Subcutaneous abdominal adipose tissue (tissue), 5 donors: ENCODE measurements at regions not wholly inside any gene's neighbourhood (a gene's known extent, or its start where the extent isn't known, plus 50 kb on each side); places are given as distances from the start of the nearest gene placed in this dataset.
"Not testable (repeated sequence)": the region's sequence is repeated elsewhere in the genome, so short reads cannot be mapped to it uniquely, and the experiment has no call there.

Source experiments
- H3K27ac ChIP-seq: one replicate; pipeline ENCODE4 v1.7.0; 2013; ENCODE audit warnings: low read depth, mild to moderate bottlenecking, inconsistent platforms, low read length, moderate library complexity
- H3K27me3 ChIP-seq, 5 donors: one replicate each; pipeline ENCODE4 v1.7.0; 2013; ENCODE audit warnings: low read length in 5 of 5, inconsistent platforms in 1 of 5; ENCODE audit not compliant: control insufficient read depth in 5 of 5, insufficient read depth in 4 of 5
- H3K36me3 ChIP-seq, 5 donors: one replicate each; pipeline ENCODE4 v1.7.0; 2013; ENCODE audit warnings: low read length in 5 of 5; ENCODE audit not compliant: control insufficient read depth in 5 of 5, insufficient read depth in 5 of 5
- H3K4me1 ChIP-seq, 5 donors: one replicate each; pipeline ENCODE4 v1.7.0; 2013; ENCODE audit warnings: low read length in 5 of 5, mild to moderate bottlenecking in 3 of 5, moderate library complexity in 1 of 5; ENCODE audit not compliant: control insufficient read depth in 5 of 5, insufficient read depth in 5 of 5
- H3K4me3 ChIP-seq, 5 donors: one replicate each; pipeline ENCODE4 v1.7.0; 2013; ENCODE audit warnings: low read length in 5 of 5, low read depth in 1 of 5
- H3K9ac ChIP-seq, 5 donors: one replicate each; pipeline ENCODE4 v1.7.0; 2013; ENCODE audit warnings: low read length in 5 of 5, mild to moderate bottlenecking in 4 of 5, moderate library complexity in 3 of 5
- H3K9me3 ChIP-seq, 5 donors: one replicate each; pipeline ENCODE4 v1.7.0; 2013; ENCODE audit warnings: low read length in 5 of 5; ENCODE audit not compliant: control insufficient read depth in 5 of 5
- donor health status: healthy.
- donor health status: healthy.
- donor health status: healthy.
- donor health status: healthy.
- donor health status: healthy.

- H3K9me3 ChIP-seq, H3K36me3 ChIP-seq, H3K4me1 ChIP-seq, H3K27ac ChIP-seq, H3K27me3 ChIP-seq, H3K4me3 ChIP-seq, H3K9ac ChIP-seq: not testable (repeated sequence)
Observed at GRCh38 chr20:48514577-48514976, 313.2 kb downstream of the PREX1 start.

DNA sequence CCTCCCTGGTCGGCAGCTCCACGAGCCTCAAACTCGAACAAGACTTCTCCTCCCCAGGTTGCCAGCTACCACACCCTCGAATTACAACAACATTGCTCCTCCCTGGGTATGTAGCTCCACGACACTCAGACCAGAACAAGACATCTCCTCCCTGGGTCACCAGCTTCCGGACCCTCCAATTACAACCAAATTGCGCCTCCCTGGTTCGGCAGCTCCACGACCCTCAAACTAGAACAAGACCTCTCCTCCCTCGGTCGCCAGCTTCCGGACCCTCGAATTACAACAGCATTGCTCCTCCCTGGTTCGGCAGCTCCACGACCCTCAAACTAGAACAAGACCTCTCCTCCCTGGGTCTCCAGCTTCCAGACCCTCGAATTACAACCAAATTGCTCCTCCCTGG is 315.3 kb downstream of the PREX1 start:
- not testable (repeated sequence) for H3K27me3 ChIP-seq, H3K9me3 ChIP-seq, H3K4me1 ChIP-seq, H3K4me3 ChIP-seq, H3K36me3 ChIP-seq, H3K9ac ChIP-seq, H3K27ac ChIP-seq

GRCh38 chr20:48505066-48505465 is 322.7 kb downstream of the PREX1 start:
- not testable (repeated sequence) for H3K9me3 ChIP-seq, H3K4me1 ChIP-seq, H3K4me3 ChIP-seq, H3K27ac ChIP-seq, H3K36me3 ChIP-seq, H3K9ac ChIP-seq, H3K27me3 ChIP-seq

DNA sequence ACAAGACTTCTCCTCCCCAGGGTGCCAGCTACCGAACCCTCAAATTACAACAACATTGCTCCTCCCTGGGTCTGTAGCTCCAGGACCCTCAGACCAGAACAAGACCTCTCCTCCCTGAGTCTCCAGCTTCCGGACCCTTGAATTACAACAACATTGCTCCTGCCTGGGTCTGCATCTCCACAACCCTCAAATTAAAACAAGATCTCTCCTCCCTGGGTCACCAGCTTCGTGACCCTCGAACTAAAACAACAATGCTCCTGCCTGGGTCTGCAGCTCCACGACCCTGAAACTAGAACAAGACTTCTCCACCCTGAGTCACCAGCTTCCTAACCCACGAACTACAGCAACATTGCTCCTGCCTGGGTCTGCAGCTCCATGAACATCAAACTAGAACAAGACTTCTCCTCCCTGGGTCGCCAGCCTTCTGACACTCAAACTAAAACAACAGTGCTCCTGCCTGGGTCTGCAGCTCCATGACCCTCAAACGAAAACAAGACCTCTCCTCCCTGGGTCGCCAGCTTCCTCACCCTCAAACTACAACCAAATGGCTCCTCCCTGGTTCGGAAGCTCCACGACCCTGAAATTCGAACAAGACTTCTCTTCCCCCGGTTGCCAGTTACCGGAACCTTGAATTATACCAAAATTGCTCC is 324.5 kb downstream of the PREX1 start:
- H3K4me3 ChIP-seq: no peak overlapping the region
- H3K9ac ChIP-seq: no peak overlapping the region
- H3K27ac ChIP-seq: no peak overlapping the region
- no peaks in the 10 kb centered on the region for H3K9me3 ChIP-seq
- H3K4me1 ChIP-seq: no peaks in the 10 kb centered on the region
- no peaks in the 10 kb centered on the region for H3K36me3 ChIP-seq
- no peaks in the 10 kb centered on the region for H3K27me3 ChIP-seq

GRCh38 chr20:48502758-48503157 is 325.0 kb downstream of the PREX1 start:
- H3K4me3 ChIP-seq: no peak overlapping the region
- no peak overlapping the region for H3K9ac ChIP-seq
- no peaks in the 10 kb centered on the region for H3K4me1 ChIP-seq
- no peaks in the 10 kb centered on the region for H3K36me3 ChIP-seq
- H3K9me3 ChIP-seq: no peaks in the 10 kb centered on the region
- no peaks in the 10 kb centered on the region for H3K27me3 ChIP-seq
- H3K27ac ChIP-seq: no peak overlapping the region

DNA sequence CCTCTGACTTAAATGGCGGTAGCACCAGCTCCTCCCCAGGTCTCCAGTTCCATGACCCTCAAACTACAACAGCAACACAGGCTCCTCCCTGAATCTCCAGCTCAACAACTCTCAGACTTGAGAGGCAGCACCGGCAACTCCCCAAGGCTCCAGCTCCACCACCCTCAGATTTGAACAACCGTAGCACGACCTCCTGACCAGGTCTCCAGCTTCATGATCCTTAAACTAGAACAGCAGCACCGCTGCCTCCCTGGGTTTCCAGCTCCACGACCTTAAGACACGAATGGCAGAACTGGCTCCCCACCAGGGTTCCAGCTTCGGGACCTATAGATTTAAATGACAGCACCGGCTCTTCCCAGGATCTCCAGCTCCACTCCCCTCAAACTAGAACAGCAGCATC is 325.8 kb downstream of the PREX1 start:
- no peaks in the 10 kb centered on the region for H3K27me3 ChIP-seq
- H3K27ac ChIP-seq: no peak overlapping the region
- H3K9me3 ChIP-seq: no peaks in the 10 kb centered on the region
- H3K4me3 ChIP-seq: no peak overlapping the region
- H3K9ac ChIP-seq: no peak overlapping the region
- no peaks in the 10 kb centered on the region for H3K36me3 ChIP-seq
- H3K4me1 ChIP-seq: no peaks in the 10 kb centered on the region

DNA sequence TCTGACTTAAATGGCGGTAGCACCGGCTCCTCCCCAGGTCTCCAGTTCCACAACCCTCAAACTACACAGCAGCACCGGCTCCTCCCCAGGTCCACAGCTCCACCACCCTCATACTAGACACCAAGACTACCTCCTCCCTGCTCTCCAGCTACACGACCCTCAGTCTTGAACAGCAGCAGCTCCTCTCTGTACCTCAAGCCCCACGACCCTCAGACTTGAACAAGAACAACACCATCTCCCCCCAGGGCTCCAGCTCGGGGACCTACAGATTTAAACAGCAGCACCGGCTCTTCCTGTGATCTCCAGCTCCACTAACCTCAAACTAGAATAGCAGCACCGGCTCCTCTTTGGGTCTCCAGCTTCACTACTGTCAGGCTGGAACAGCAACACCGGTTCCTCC is 326.9 kb downstream of the PREX1 start:
- H3K4me3 ChIP-seq, H3K9ac ChIP-seq, H3K9me3 ChIP-seq, H3K27ac ChIP-seq, H3K36me3 ChIP-seq, H3K27me3 ChIP-seq, H3K4me1 ChIP-seq: not testable (repeated sequence)

DNA sequence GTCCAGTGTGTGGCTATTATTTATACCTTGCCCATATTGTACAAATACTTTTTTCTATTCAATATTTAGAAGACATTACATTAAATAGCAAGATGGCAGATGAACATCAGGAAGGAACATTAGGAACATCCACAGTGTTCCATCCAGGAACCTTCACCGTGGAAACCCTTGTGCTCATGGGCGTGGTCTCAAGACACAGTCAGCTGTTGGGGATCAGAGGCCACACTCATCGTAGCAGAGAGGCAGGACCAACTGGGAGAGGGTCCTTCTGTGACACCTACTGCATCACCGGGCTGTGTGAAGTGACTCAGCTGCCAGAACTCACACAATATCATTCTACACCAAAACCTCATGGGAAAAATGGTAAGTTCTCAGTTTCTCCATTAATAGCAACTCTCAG is 328.9 kb downstream of the PREX1 start:
- not testable (repeated sequence) for H3K9me3 ChIP-seq, H3K4me3 ChIP-seq, H3K9ac ChIP-seq, H3K27ac ChIP-seq, H3K4me1 ChIP-seq, H3K27me3 ChIP-seq, H3K36me3 ChIP-seq

GRCh38 chr20:48498125-48498524 is 329.7 kb downstream of the PREX1 start:
- H3K27me3 ChIP-seq, H3K4me1 ChIP-seq, H3K9ac ChIP-seq, H3K27ac ChIP-seq, H3K9me3 ChIP-seq, H3K36me3 ChIP-seq, H3K4me3 ChIP-seq: not testable (repeated sequence)

GRCh38 chr20:48493966-48494365 is 333.8 kb downstream of the PREX1 start:
- no peaks in the 10 kb centered on the region for H3K9me3 ChIP-seq
- H3K4me1 ChIP-seq: no peaks in the 10 kb centered on the region

GRCh38 chr20:48493331-48493730 is 334.5 kb downstream of the PREX1 start:
- not testable (repeated sequence) for H3K4me3 ChIP-seq

More at GRCh38 chr20:48493966-48494365, 333.8 kb downstream of the PREX1 start:
- H3K4me3 ChIP-seq: no peak overlapping the region
- no peak overlapping the region for H3K9ac ChIP-seq
- no peaks in the 10 kb centered on the region for H3K36me3 ChIP-seq
- H3K27ac ChIP-seq: no peak overlapping the region
- peaks cover 0 to 10% (median 8%) of the 10 kb centered on the region in 5 donors for H3K27me3 ChIP-seq

More at GRCh38 chr20:48493331-48493730, 334.5 kb downstream of the PREX1 start:
- not testable (repeated sequence) for H3K4me1 ChIP-seq, H3K36me3 ChIP-seq, H3K27ac ChIP-seq, H3K9me3 ChIP-seq, H3K9ac ChIP-seq
- peaks cover 0 to 16% (median 12%) of the 10 kb centered on the region in 5 donors for H3K27me3 ChIP-seq
